Stimulated activated naive CD8-positive, alpha-beta T cell treated with anti-CD3 and anti-CD28 coated beads, Interleukin-15, amount 100 ng/mL, for 72 hours (primary cell): ENCODE measurements at regions not wholly inside any gene's neighbourhood (a gene's known extent, or its start where the extent isn't known, plus 50 kb on each side); places are given as distances from the start of the nearest gene placed in this dataset.
A peak's percentile ranks its signal among the peaks of the same experiment; 100 is the strongest.

ENCODE experiments used
- ATAC-seq: fragments of 150-1000 bp; cut with Tn5 transposase; 2 replicates; pipeline ENCODE4 v1.10.0; 2021; ENCODE audit warnings: mild to moderate bottlenecking, moderate library complexity
- DNase-seq, 2 donors: peaks; one replicate each; pipeline ENCODE4 v3.0.0; 2021 to 2022
- H3K27ac Mint-ChIP-seq, 2 donors: one replicate each; pipeline ENCODE4 v1.8.0; 2022; ENCODE audit warnings: mild to moderate bottlenecking in 2 of 2, mixed read lengths in 2 of 2, moderate library complexity in 2 of 2
- H3K27me3 Mint-ChIP-seq: one replicate; pipeline ENCODE4 v1.8.0; 2022; ENCODE audit warnings: mixed read lengths
- H3K4me1 Mint-ChIP-seq: one replicate; pipeline ENCODE4 v1.8.0; 2022; ENCODE audit warnings: mild to moderate bottlenecking, mixed read lengths
- H3K4me3 Mint-ChIP-seq, 2 donors: one replicate each; pipeline ENCODE4 v1.8.0; 2022; ENCODE audit warnings: mild to moderate bottlenecking in 2 of 2, mixed read lengths in 2 of 2, moderate library complexity in 1 of 2
- H3K9me3 Mint-ChIP-seq, 2 donors: one replicate each; pipeline ENCODE4 v1.8.0; 2022; ENCODE audit warnings: mixed read lengths in 2 of 2

- H3K27ac Mint-ChIP-seq: no peak overlapping the region
- peaks cover 8% of the 10 kb centered on the region for H3K27me3 Mint-ChIP-seq
- no peaks in the 10 kb centered on the region for H3K4me1 Mint-ChIP-seq
- no peaks in the 10 kb centered on the region for H3K9me3 Mint-ChIP-seq
- ATAC-seq (no peak), DNase-seq (no peak)
- H3K4me3 Mint-ChIP-seq: no peak overlapping the region
These were observed 132.6 kb upstream of the IRX4 start for GRCh38 chr5:2015124-2015848.

GRCh38 chr5:2014058-2014610, 131.4 kb upstream of the IRX4 start:
- DNase-seq (no peak), ATAC-seq (no peak)
- Mint-ChIP-seq H3K27ac (no peak overlapping the region), H3K9me3 (no peaks in the 10 kb centered on the region), H3K4me3 (no peak overlapping the region), H3K4me1 (no peaks in the 10 kb centered on the region), H3K27me3 (peaks cover 12% of the 10 kb centered on the region)

GRCh38 chr5:2013301-2014057, 130.8 kb upstream of the IRX4 start:
- Mint-ChIP-seq H3K9me3 (no peaks in the 10 kb centered on the region), H3K4me1 (no peaks in the 10 kb centered on the region), H3K27me3 (peaks cover 19% of the 10 kb centered on the region), H3K4me3 (no peak overlapping the region), H3K27ac (no peak overlapping the region)
- DNase-seq (no peak), ATAC-seq (no peak)

GRCh38 chr5:2012885-2013284, 130.2 kb upstream of the IRX4 start:
- no peaks in the 10 kb centered on the region for H3K4me1 Mint-ChIP-seq
- peaks cover 21% of the 10 kb centered on the region for H3K27me3 Mint-ChIP-seq
- no peaks in the 10 kb centered on the region for H3K9me3 Mint-ChIP-seq
- H3K4me3 Mint-ChIP-seq: no peak overlapping the region
- DNase-seq: no peak
- no peak overlapping the region for H3K27ac Mint-ChIP-seq
- ATAC-seq: no peak

- Mint-ChIP-seq H3K27ac (peak overlapping the region in 1 of 2 donors; percentile 27), H3K4me1 (no peaks in the 10 kb centered on the region), H3K27me3 (peaks cover 21% of the 10 kb centered on the region), H3K9me3 (no peaks in the 10 kb centered on the region), H3K4me3 (no peak overlapping the region)
- no peak for ATAC-seq
- DNase-seq: no peak
These were observed 129.0 kb upstream of the IRX4 start for GRCh38 chr5:2011481-2012411.

- ATAC-seq (no peak), DNase-seq (no peak)
- no peak overlapping the region for H3K27ac Mint-ChIP-seq
- no peak overlapping the region for H3K4me3 Mint-ChIP-seq
- H3K4me1 Mint-ChIP-seq: no peaks in the 10 kb centered on the region
- no peaks in the 10 kb centered on the region for H3K9me3 Mint-ChIP-seq
- peaks cover 21% of the 10 kb centered on the region for H3K27me3 Mint-ChIP-seq
These were observed 128.2 kb upstream of the IRX4 start for GRCh38 chr5:2010940-2011339.

- no peaks in the 10 kb centered on the region for H3K9me3 Mint-ChIP-seq
- H3K4me1 Mint-ChIP-seq: no peaks in the 10 kb centered on the region
- DNase-seq (no peak), ATAC-seq (no peak)
- H3K27me3 Mint-ChIP-seq: peaks cover 24% of the 10 kb centered on the region
- no peak overlapping the region for H3K27ac Mint-ChIP-seq
- no peak overlapping the region for H3K4me3 Mint-ChIP-seq
These were observed 127.5 kb upstream of the IRX4 start for GRCh38 chr5:2009986-2010914.

GRCh38 chr5:2008851-2009629, 126.3 kb upstream of the IRX4 start:
- Mint-ChIP-seq H3K27me3 (peaks cover 33% of the 10 kb centered on the region), H3K4me3 (no peak overlapping the region), H3K9me3 (no peaks in the 10 kb centered on the region), H3K4me1 (no peaks in the 10 kb centered on the region), H3K27ac (no peak overlapping the region)
- DNase-seq (no peak), ATAC-seq (peak; percentile 15)

- Mint-ChIP-seq H3K9me3 (no peaks in the 10 kb centered on the region), H3K27me3 (peaks cover 38% of the 10 kb centered on the region), H3K4me3 (no peak overlapping the region), H3K27ac (no peak overlapping the region), H3K4me1 (no peaks in the 10 kb centered on the region)
- DNase-seq (no peak), ATAC-seq (no peak)
These were observed 125.3 kb upstream of the IRX4 start for GRCh38 chr5:2007878-2008501.

- Mint-ChIP-seq H3K4me1 (no peaks in the 10 kb centered on the region), H3K9me3 (no peaks in the 10 kb centered on the region), H3K27ac (no peak overlapping the region), H3K4me3 (no peak overlapping the region), H3K27me3 (peaks cover 43% of the 10 kb centered on the region)
- DNase-seq: no peak
- ATAC-seq: no peak
These were observed 124.8 kb upstream of the IRX4 start for GRCh38 chr5:2007496-2007877.

- H3K27me3 Mint-ChIP-seq: peaks cover 46% of the 10 kb centered on the region
- ATAC-seq: no peak
- no peak overlapping the region for H3K27ac Mint-ChIP-seq
- H3K4me3 Mint-ChIP-seq: no peak overlapping the region
- DNase-seq: no peak
- no peaks in the 10 kb centered on the region for H3K4me1 Mint-ChIP-seq
- no peaks in the 10 kb centered on the region for H3K9me3 Mint-ChIP-seq
These were observed 124.2 kb upstream of the IRX4 start for GRCh38 chr5:2006971-2007291.

- ATAC-seq: no peak
- H3K27me3 Mint-ChIP-seq: peaks cover 51% of the 10 kb centered on the region
- no peak overlapping the region for H3K27ac Mint-ChIP-seq
- H3K9me3 Mint-ChIP-seq: no peaks in the 10 kb centered on the region
- H3K4me1 Mint-ChIP-seq: no peaks in the 10 kb centered on the region
- DNase-seq: no peak
- H3K4me3 Mint-ChIP-seq: no peak overlapping the region
These were observed 123.7 kb upstream of the IRX4 start for GRCh38 chr5:2006193-2006970.
